ENCODE measurements at regions not wholly inside any gene's neighbourhood (a gene's known extent, or its start where the extent isn't known, plus 50 kb on each side); places are given as distances from the start of the nearest gene placed in this dataset.
"Not testable (repeated sequence)": the region's sequence is repeated elsewhere in the genome, so short reads cannot be mapped to it uniquely, and the experiment has no call there.

DNA sequence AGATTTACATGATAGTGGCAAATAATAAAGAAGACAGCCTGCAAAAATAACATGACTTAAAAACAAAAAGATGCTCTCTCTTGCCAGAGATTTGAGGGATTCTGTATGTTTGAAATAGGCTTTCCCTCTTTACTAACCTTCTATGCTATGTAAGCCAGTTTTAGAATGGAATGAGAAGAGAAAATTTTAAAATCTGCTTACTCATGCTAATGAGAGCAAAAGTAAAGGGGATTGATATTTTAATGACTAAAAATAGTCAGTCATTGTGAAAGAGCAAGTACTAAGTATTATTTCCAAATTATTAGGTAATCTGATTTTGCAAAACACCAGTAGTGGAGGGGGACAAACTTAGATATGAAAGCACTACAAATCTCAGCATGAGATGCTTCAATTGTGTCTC lies 563.3 kb upstream of the ADGRB3 start:
- Histone ChIP-seq H3K27me3 (ENCODE audit: control insufficient read depth, insufficient read depth, low read length) (no peaks in the 10 kb centered on the region), H3K4me2 (ENCODE audit: low read length) (no peak overlapping the region), H3K36me3 (ENCODE audit: control insufficient read depth, insufficient read depth, low read length) (no peaks in the 10 kb centered on the region), H3K9ac (no peak overlapping the region), H3K79me2 (no peaks in the 10 kb centered on the region), H2AFZ (no peak overlapping the region), H3K4me1 (no peaks in the 10 kb centered on the region), H3K4me3 (ENCODE audit: low read depth, low read length) (no peak overlapping the region), H3K9me3 (ENCODE audit: control insufficient read depth, low read length) (no peaks in the 10 kb centered on the region), H3K27ac (no peak overlapping the region)
- no peak for TF ChIP-seq CTCF (IDR thresholded peaks at IDR 0.05)

DNA sequence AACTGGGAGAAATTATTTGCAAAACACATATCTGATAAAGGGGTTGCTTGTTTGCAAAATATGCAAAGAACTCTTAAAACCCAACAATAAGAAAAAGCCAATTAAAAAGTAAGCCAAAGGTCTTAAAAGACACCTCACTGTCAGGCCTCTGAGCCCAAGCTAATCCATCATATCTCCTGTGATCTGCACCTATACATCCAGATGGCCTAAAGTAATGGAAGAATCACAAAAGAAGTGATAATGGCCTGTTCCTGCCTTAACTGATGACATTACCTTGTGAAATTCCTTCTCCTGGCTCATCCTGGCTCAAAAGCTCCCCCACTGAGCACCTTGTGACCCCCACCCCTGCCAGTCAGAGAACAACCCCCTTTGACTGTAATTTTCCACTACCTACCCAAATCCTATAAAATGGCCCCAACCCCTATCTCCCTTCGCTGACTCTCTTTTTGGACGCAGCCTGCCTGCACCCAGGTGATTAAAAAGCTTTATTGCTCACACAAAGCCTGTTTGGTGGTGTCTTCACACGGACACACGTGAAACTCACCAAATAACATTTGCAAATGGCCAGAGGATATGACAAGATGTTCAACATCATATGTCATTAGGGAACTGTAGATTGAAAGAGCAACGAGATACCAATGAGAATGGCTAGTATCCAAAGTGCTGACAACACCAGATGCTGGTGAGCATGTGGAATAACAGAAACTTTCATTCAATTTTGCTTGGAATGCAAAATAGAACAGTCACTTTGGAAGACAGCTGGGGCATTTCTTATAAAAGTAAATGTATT lies 565.0 kb upstream of the ADGRB3 start:
- Histone ChIP-seq H3K4me1 (no peaks in the 10 kb centered on the region), H2AFZ (no peak overlapping the region), H3K79me2 (no peaks in the 10 kb centered on the region), H3K36me3 (ENCODE audit: control insufficient read depth, insufficient read depth, low read length) (no peaks in the 10 kb centered on the region), H3K27me3 (ENCODE audit: control insufficient read depth, insufficient read depth, low read length) (no peaks in the 10 kb centered on the region), H3K9me3 (ENCODE audit: control insufficient read depth, low read length) (no peaks in the 10 kb centered on the region), H3K4me2 (ENCODE audit: low read length) (no peak overlapping the region), H3K9ac (no peak overlapping the region), H3K27ac (no peak overlapping the region), H3K4me3 (ENCODE audit: low read depth, low read length) (no peak overlapping the region)
- TF ChIP-seq CTCF (IDR thresholded peaks at IDR 0.05): no peak

DNA sequence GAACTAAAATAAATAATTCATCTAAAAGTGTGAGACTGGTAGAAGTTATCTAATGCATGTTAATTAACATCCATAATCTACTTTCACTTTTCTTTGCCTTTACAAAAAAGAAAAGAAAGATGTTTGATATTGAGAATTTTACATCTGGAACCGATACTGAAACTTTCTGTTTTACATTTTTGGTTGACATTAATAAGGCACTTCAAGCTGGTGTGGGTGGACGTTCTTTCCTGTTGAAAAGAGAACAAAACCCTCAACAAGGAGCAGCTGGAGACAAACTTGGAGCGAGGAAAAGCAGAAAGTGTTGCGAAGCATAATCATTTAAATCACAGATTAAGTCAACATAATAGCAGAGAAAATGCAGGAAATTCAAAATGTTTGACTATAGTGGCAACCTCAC lies 575.2 kb upstream of the ADGRB3 start:
- H3K27me3 ChIP-seq (ENCODE audit: control insufficient read depth, insufficient read depth, low read length): no peaks in the 10 kb centered on the region
- H3K9me3 ChIP-seq (ENCODE audit: control insufficient read depth, low read length): no peaks in the 10 kb centered on the region
- no peaks in the 10 kb centered on the region for H3K36me3 ChIP-seq (ENCODE audit: control insufficient read depth, insufficient read depth, low read length)
- TF ChIP-seq CTCF (IDR thresholded peaks at IDR 0.05): no peak
- H3K79me2 ChIP-seq: no peaks in the 10 kb centered on the region
- no peaks in the 10 kb centered on the region for H3K4me1 ChIP-seq
- no peak overlapping the region for H3K4me3 ChIP-seq (ENCODE audit: low read depth, low read length)
- H2AFZ ChIP-seq: no peak overlapping the region
- no peak overlapping the region for H3K9ac ChIP-seq
- no peak overlapping the region for H3K27ac ChIP-seq
- H3K4me2 ChIP-seq (ENCODE audit: low read length): no peak overlapping the region

- no peak overlapping the region for H3K9ac ChIP-seq
- H3K9me3 ChIP-seq (ENCODE audit: control insufficient read depth, low read length): no peaks in the 10 kb centered on the region
- H3K4me1 ChIP-seq: no peaks in the 10 kb centered on the region
- no peak overlapping the region for H3K4me3 ChIP-seq (ENCODE audit: low read depth, low read length)
- H3K4me2 ChIP-seq (ENCODE audit: low read length): no peak overlapping the region
- TF ChIP-seq CTCF (IDR thresholded peaks at IDR 0.05): no peak
- H2AFZ ChIP-seq: no peak overlapping the region
- no peak overlapping the region for H3K27ac ChIP-seq
- H3K79me2 ChIP-seq: no peaks in the 10 kb centered on the region
- H3K27me3 ChIP-seq (ENCODE audit: control insufficient read depth, insufficient read depth, low read length): no peaks in the 10 kb centered on the region
- no peaks in the 10 kb centered on the region for H3K36me3 ChIP-seq (ENCODE audit: control insufficient read depth, insufficient read depth, low read length)
Observed at GRCh38 chr6:68059261-68059660, 575.8 kb upstream of the ADGRB3 start.

- H3K9me3 ChIP-seq (ENCODE audit: control insufficient read depth, low read length); H3K4me2 ChIP-seq (ENCODE audit: low read length); H3K4me1 ChIP-seq; H3K79me2 ChIP-seq; H3K4me3 ChIP-seq (ENCODE audit: low read depth, low read length); H3K36me3 ChIP-seq (ENCODE audit: control insufficient read depth, insufficient read depth, low read length); H2AFZ ChIP-seq; H3K27me3 ChIP-seq (ENCODE audit: control insufficient read depth, insufficient read depth, low read length); H3K9ac ChIP-seq; H3K27ac ChIP-seq: not testable (repeated sequence)
Observed at GRCh38 chr6:68056596-68056995, 578.5 kb upstream of the ADGRB3 start.
